Lower leg skin (tissue), 4 donors: ENCODE measurements at regions not wholly inside any gene's neighbourhood (a gene's known extent, or its start where the extent isn't known, plus 50 kb on each side); places are given as distances from the start of the nearest gene placed in this dataset.
"Not testable (repeated sequence)": the region's sequence is repeated elsewhere in the genome, so short reads cannot be mapped to it uniquely, and the experiment has no call there.

Experiments
- DNase-seq, 2 donors: peaks; one replicate each; pipeline ENCODE4 v3.0.0-alpha.2; 2019; ENCODE audit warnings: low spot score in 2 of 2
- H3K4me3 ChIP-seq: fragments of 200-600 bp; sonication (generic); 2 replicates; pipeline ENCODE4 v1.5.1; 2017; ENCODE audit warnings: mild to moderate bottlenecking, low read depth; ENCODE audit not compliant: poor library complexity, severe bottlenecking
- POLR2A ChIP-seq, 2 donors: fragments of 450-650 bp; IDR thresholded peaks; one replicate each; pipeline ENCODE4 v1.6.1; 2016 to 2017; ENCODE audit warnings: antibody characterized with exemption in 2 of 2, mild to moderate bottlenecking in 1 of 2, moderate library complexity in 1 of 2
- WGBS, 2 donors: methylation state at CpG; one replicate each; pipeline ENCODE4 v1.1.5; 2018; 5-methylcytosine and 5-hydroxymethylcytosine counted together
- intact Hi-C: fragments of 100-400 bp; cut with DNase I; formaldehyde crosslinking; loops from one replicate; pipeline ENCODE4 v1.15.0; 2023; ENCODE audit warnings: low total_unique reads
- TF ChIP-seq, protein P1 (sequence below), 3 donors: fragments of 450-650 bp; IDR thresholded peaks; one replicate each; pipeline ENCODE4 v1.5.1; 2016; ENCODE audit warnings: antibody characterized with exemption in 3 of 3, mild to moderate bottlenecking in 3 of 3, moderate library complexity in 2 of 3

DNA sequence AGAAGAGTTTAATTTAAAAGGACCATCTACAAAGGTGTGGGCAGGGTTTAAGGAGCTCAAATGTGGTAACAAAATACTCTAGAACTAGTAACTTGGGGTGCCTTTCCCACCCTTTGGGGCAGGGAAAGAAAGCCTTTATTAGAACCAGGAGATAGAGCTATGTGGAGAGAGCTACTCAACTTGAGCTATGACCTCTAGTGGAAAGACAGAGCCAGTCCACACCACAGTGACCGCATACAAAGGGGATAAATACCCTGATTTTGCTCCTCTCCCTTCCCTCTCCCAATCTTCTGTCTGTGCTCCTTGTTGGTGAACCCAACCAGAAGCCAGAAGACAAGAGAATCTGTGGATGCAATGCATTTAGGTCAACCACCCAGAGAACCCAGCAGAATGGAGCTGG lies 54.4 kb upstream of the JAK1 start:
- 92 to 100% methylated on average over 1 of the region's 1 CpG for WGBS, 2 donors
- no peak for TF ChIP-seq POLR2A (IDR thresholded peaks at IDR 0.05)
- TF ChIP-seq, protein P1, sequence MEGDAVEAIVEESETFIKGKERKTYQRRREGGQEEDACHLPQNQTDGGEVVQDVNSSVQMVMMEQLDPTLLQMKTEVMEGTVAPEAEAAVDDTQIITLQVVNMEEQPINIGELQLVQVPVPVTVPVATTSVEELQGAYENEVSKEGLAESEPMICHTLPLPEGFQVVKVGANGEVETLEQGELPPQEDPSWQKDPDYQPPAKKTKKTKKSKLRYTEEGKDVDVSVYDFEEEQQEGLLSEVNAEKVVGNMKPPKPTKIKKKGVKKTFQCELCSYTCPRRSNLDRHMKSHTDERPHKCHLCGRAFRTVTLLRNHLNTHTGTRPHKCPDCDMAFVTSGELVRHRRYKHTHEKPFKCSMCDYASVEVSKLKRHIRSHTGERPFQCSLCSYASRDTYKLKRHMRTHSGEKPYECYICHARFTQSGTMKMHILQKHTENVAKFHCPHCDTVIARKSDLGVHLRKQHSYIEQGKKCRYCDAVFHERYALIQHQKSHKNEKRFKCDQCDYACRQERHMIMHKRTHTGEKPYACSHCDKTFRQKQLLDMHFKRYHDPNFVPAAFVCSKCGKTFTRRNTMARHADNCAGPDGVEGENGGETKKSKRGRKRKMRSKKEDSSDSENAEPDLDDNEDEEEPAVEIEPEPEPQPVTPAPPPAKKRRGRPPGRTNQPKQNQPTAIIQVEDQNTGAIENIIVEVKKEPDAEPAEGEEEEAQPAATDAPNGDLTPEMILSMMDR (IDR thresholded peaks at IDR 0.05) = no peak

DNA sequence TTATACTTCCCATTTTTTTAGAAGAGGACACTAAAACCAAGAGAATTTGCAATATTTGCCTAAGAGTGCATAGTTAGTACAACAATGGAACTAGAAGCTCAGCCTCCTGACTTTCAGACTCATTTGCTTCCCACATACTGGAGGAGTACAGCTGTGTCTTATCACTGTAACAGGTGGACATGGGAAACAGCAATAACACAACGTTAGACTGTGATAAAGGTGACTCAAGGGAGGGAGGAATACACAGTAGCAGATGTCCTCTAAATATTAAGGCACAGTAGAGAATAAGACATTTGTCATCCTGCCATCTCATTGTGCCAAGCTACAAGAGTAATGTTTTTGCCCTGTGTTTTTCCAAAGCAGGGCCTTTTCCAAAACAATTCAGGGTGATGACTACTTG lies 55.4 kb upstream of the JAK1 start:
- WGBS, 2 donors = 26 to 38% methylated on average over 1 of the region's 1 CpG
- TF ChIP-seq, protein P1 (IDR thresholded peaks at IDR 0.05) = no peak
- no peak for TF ChIP-seq POLR2A (IDR thresholded peaks at IDR 0.05)
- intact Hi-C loops = no loop called here

More for the DNA sequence above, 54.4 kb upstream of the JAK1 start:
- no peak for DNase-seq
- intact Hi-C loops = no loop called here
- no peak overlapping the region for H3K4me3 ChIP-seq

DNA sequence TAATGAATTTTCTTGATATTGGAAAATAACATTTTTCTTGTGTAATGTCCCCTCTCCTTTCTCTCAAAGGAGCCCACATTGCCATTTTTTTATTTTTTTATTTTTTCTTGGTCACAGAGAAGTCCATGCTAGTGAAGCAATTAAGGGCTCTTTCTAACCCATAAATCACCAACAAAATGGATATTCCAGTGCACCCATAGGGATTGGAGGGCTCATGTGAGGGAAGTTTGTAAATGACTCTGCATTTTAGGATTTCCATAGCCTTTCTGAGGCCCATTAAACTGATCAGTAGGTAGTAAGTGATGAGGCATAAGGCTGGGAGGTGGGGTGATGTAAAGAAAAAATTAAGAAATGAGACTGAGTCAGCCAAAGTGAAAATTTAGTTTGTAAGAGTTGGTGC lies 55.9 kb upstream of the JAK1 start:
- H3K4me3 ChIP-seq = no peak overlapping the region
- TF ChIP-seq POLR2A (IDR thresholded peaks at IDR 0.05) = no peak
- TF ChIP-seq, protein P1 (IDR thresholded peaks at IDR 0.05) = no peak
- intact Hi-C loops = no loop called here
- no peak for DNase-seq

More for the DNA sequence above, 55.4 kb upstream of the JAK1 start:
- H3K4me3 ChIP-seq = no peak overlapping the region
- no peak for DNase-seq

DNA sequence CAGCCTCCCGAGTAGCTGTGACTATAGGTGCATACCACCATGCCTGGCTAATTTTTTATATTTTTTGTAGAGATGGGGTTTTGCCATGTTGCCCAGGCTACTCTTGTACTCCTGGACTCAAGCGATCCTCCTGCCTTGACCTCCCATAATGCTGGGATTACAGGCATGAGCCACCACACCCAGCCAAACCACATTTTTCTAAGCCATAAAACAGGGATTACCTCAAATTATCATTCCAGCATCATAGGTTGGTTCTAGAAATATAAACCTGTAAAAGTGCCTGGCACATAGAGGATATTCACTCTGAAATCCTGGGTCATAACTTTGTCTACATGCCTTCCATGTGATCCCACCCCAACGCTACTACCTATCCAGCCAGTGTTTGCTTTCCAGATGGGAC lies 59.4 kb upstream of the JAK1 start:
- TF ChIP-seq, protein P1 (IDR thresholded peaks at IDR 0.05) = no peak
- no peak for TF ChIP-seq POLR2A (IDR thresholded peaks at IDR 0.05)
- no peak for DNase-seq
- no peak overlapping the region for H3K4me3 ChIP-seq
- intact Hi-C loops = no loop called here
- WGBS, 2 donors = 91 to 96% methylated on average over 3 of the region's 3 CpGs

DNA sequence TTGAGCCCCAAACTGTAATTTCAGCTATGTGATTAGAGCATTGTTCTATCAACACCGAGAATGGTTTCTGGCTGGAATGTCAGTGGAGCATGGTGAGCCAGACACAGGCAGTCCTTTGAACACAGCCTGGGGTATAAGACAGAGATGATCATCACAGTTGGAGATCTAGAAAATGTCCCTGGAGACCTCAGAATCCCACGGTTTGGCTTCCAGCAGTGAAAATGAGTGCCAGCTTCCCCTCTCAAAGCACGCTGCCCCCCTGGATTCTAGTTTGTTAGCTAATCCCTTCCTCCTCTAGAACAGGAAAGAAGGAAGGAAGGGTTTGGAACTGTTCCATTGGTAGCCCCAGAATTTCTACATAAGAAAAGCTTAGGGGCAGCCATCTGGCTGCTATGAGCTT lies 59.9 kb upstream of the JAK1 start:
- DNase-seq = no peak
- 25 to 39% methylated on average over 3 of the region's 3 CpGs for WGBS, 2 donors
- no peak overlapping the region for H3K4me3 ChIP-seq
- intact Hi-C loops = no loop called here
- no peak for TF ChIP-seq POLR2A (IDR thresholded peaks at IDR 0.05)
- TF ChIP-seq, protein P1 (IDR thresholded peaks at IDR 0.05) = no peak

DNA sequence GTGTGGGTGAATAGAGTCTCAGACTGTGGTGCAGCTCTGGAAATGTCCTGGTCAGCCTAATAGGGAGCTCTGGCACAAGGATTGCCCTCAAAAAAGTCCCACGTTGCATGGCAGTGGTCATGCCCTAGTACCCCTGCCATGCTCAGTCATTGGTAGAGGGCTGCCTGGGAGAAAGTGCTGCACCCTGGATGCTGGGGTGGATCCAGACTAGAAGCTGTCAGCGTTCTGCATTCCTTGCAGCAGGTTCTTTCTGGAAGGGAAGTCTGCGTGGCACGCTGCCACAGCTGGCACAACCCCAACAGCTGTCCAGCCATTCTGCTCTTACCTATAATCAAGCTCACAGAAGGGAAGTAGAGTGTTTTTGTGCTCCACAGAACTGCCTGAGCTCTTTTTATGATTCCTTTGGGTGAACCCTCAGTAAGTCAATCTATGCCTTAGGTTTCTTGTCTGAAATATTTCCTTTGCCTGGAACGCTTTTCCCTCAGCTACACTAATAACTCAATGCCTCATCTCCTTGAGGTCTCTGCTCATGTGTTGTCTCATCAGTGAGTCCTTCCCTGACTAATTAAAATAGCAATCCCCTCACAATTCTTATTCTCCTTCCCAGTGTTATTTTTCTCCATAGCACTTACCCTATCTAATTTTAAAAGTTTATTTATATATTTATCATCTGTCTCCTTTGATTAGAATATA lies 61.5 kb upstream of the JAK1 start:
- 43 to 46% methylated on average over 5 of the region's 5 CpGs for WGBS, 2 donors
- no peak overlapping the region for H3K4me3 ChIP-seq
- TF ChIP-seq, protein P1 (IDR thresholded peaks at IDR 0.05) = no peak
- no peak for TF ChIP-seq POLR2A (IDR thresholded peaks at IDR 0.05)
- peak; percentile 49 to 93 for DNase-seq
- intact Hi-C loops = no loop called here

DNA sequence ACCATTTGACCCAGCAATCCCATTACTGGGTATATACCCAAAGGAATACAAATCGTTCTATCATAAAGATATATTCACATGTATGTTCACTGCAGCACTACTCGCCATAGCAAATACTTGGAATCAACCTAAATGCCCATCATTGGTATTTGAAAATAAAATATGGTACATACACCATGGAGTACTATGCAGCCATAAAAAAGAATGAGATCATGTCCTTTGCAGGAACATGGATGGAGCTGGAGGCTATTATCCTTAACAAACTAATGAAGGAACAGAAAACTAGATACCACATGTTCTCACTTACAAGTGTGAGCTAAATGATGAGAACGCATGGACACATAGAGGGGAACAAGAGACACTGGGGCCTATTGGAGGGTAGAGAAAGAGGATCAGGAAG lies 63.1 kb upstream of the JAK1 start:
- intact Hi-C loops, DNase-seq, H3K4me3 ChIP-seq: not testable (repeated sequence)
- WGBS, 2 donors = 96 to 98% methylated on average over 3 of the region's 3 CpGs

DNA sequence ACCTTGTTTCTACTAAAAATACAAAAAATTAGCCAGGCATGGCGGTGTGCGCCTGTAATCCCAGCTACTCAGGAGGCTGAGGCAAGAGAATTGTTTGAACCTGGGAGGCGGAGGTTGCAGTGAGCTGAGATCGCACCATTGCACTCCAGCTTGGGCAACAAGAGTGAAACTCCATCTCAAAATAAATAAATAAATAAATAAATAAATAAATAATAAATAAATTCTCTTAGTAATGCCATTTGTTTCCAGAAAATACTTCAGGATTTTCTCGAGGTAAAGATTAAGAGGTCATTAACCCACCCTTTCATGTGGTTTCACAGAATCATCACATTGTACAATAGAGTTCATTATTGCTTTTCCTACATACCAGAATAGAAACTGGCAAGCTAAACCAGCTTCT lies 68.5 kb upstream of the JAK1 start:
- DNase-seq, intact Hi-C loops, H3K4me3 ChIP-seq: not testable (repeated sequence)
- 89 to 92% methylated on average over 5 of the region's 5 CpGs for WGBS, 2 donors
